K562 (cell line): ENCODE measurements at regions not wholly inside any gene's neighbourhood (a gene's known extent, or its start where the extent isn't known, plus 50 kb on each side); places are given as distances from the start of the nearest gene placed in this dataset.

ENCODE experiments used
- ATAC-seq: fragments of 200-7000 bp; cut with Tn5 transposase; 3 replicates; pipeline ENCODE4 v1.9.1; 2020; ENCODE audit warnings: moderate library complexity
- BruUV-seq: library from RNA; stranded (reverse); fragments of 400-500 nt; replicated peaks from 2 replicates; lab custom pipeline; 2021; lab: Mats Ljungman, UMichigan
- CTCF ChIA-PET: fragments of 300-600 bp; formaldehyde crosslinking; extraction: SDS; loops from one replicate; lab custom pipeline; 2021; ENCODE audit warnings: low intra/inter-chr PET ratio; lab: Yijun Ruan, JAX
- POLR2A ChIA-PET: fragments of 300-600, 350-650 bp; sonication (Branson Sonifier 250); formaldehyde crosslinking; extraction: SDS; loops from one replicate; lab custom pipeline; 2021; ENCODE audit warnings: antibody characterized with exemption, inconsistent platforms; lab: Yijun Ruan, JAX
- DNase-seq, 4 experiments: peaks; one replicate each; pipeline versions ENCODE4 v3.0.0 to v3.0.0-alpha.2; 2011 to 2018; ENCODE audit warnings: low spot score in 3 of 4, mixed read lengths in 3 of 4; ENCODE audit errors: extremely low read depth in 1 of 4
- FAIRE-seq: peaks from 2 replicates; lab custom pipeline; 2011; peaks lifted over from hg19 to GRCh38; lab: Jason Lieb, UNC
- H2AFZ ChIP-seq: 2 replicates; pipeline ENCODE4 v1.6.0; 2011; ENCODE audit warnings: low read depth, low read length, control low read depth, inconsistent platforms
- H3K27ac ChIP-seq: fragments of 200-600 bp; 3 replicates; pipeline ENCODE4 v1.8.0; 2011; ENCODE audit warnings: low read depth, mild to moderate bottlenecking, control low read depth, inconsistent platforms, low read length, moderate library complexity, mixed read lengths; ENCODE audit errors: extremely low read depth
- H3K27me3 ChIP-seq, 2 experiments: fragments of 300-600 bp in 1 of 2; 2 replicates in 1 of 2; 3 replicates in 1 of 2; pipeline versions ENCODE4 v1.6.0 to v1.8.0; 2011; ENCODE audit warnings: inconsistent platforms in 2 of 2, low read length in 2 of 2, mild to moderate bottlenecking in 1 of 2, mixed read lengths in 1 of 2, moderate library complexity in 1 of 2; ENCODE audit not compliant: control insufficient read depth in 2 of 2, insufficient read depth in 2 of 2
- H3K36me3 ChIP-seq: fragments of 300-600 bp; 3 replicates; pipeline ENCODE4 v1.8.0; 2011; ENCODE audit warnings: mild to moderate bottlenecking, low read length, inconsistent platforms; ENCODE audit not compliant: control insufficient read depth, insufficient read depth
- H3K4me1 ChIP-seq, 2 experiments: fragments of 200-600 bp in 1 of 2; replicated peaks in 1 of 2; 2 replicates in 1 of 2; 3 replicates in 1 of 2; pipeline versions ENCODE4 v1.5.1 to v1.8.0; 2011; ENCODE audit warnings: inconsistent platforms in 2 of 2, low read length in 2 of 2, mild to moderate bottlenecking in 1 of 2, mixed read lengths in 1 of 2, moderate library complexity in 1 of 2; ENCODE audit not compliant: control insufficient read depth in 2 of 2, insufficient read depth in 2 of 2
- H3K4me2 ChIP-seq: 2 replicates; pipeline ENCODE4 v1.6.1; 2011; ENCODE audit warnings: low read length, control low read depth, inconsistent platforms, mixed read lengths; ENCODE audit not compliant: insufficient read depth
- H3K4me3 ChIP-seq: fragments of 200-600 bp; sonication (generic), shearing (Covaris generic); 2 replicates; pipeline ENCODE4 v1.5.1; 2016; ENCODE audit warnings: control low read depth, inconsistent platforms
- H3K79me2 ChIP-seq: fragments of 200-600 bp; 3 replicates; pipeline ENCODE4 v1.8.0; 2011; ENCODE audit warnings: low read length, inconsistent platforms; ENCODE audit not compliant: control insufficient read depth, insufficient read depth
- H3K9ac ChIP-seq, 2 experiments: 2 replicates each; pipeline versions ENCODE4 v1.6.0 to v1.6.1; 2011; ENCODE audit warnings: low read depth in 2 of 2, low read length in 2 of 2, control low read depth in 1 of 2, inconsistent platforms in 1 of 2, mild to moderate bottlenecking in 1 of 2, mixed read lengths in 1 of 2; ENCODE audit not compliant: insufficient read depth in 1 of 2
- H3K9me1 ChIP-seq: one replicate; pipeline ENCODE4 v1.6.0; 2011; ENCODE audit warnings: inconsistent platforms, mild to moderate bottlenecking, low read length, moderate library complexity; ENCODE audit not compliant: control insufficient read depth, insufficient read depth
- H3K9me3 ChIP-seq: replicated peaks from 2 replicates; pipeline ENCODE4 v1.5.1; 2011; ENCODE audit warnings: low read depth, low read length, inconsistent platforms; ENCODE audit not compliant: control insufficient read depth, insufficient read depth
- H4K20me1 ChIP-seq: replicated peaks from 2 replicates; pipeline ENCODE4 v1.6.1; 2011; ENCODE audit warnings: low read length, inconsistent platforms, mixed read lengths; ENCODE audit not compliant: control insufficient read depth, insufficient read depth
- ARHGAP35 ChIP-seq: fragments of 450-650 bp; IDR thresholded peaks from 2 replicates; pipeline ENCODE4 v1.6.1; 2018; ENCODE audit not compliant: partially characterized antibody
- GABPB2 ChIP-seq: fragments of 250-450 bp; sonication (Bioruptor Pico); conservative IDR thresholded peaks from 2 replicates; pipeline ENCODE4 v1.5.1; 2021; ENCODE audit warnings: mild to moderate bottlenecking
- HNRNPLL ChIP-seq: fragments of 200-400 bp; formaldehyde crosslinking; IDR thresholded peaks from 2 replicates; pipeline ENCODE4 v1.6.1; 2017; ENCODE audit warnings: low read length, low read depth, mild to moderate bottlenecking; ENCODE audit not compliant: poor library complexity, severe bottlenecking
- MEIS2 ChIP-seq: fragments of 450-650 bp; IDR thresholded peaks from 2 replicates; pipeline ENCODE4 v1.6.1; 2014; ENCODE audit warnings: mild to moderate bottlenecking; ENCODE audit not compliant: partially characterized antibody
- PML ChIP-seq: IDR thresholded peaks from 2 replicates; pipeline ENCODE4 v1.6.1; 2012; ENCODE audit warnings: low read length, inconsistent platforms
- RBM17 ChIP-seq: fragments of 200-400 bp; formaldehyde crosslinking; IDR thresholded peaks from 2 replicates; pipeline ENCODE4 v1.6.1; 2017; ENCODE audit warnings: low read depth, mild to moderate bottlenecking, low read length, borderline replicate concordance
- SAFB2 ChIP-seq: fragments of 200-400 bp; formaldehyde crosslinking; IDR thresholded peaks from 2 replicates; pipeline ENCODE4 v1.6.1; 2018; ENCODE audit warnings: borderline replicate concordance, low read length, low read depth, moderate library complexity; ENCODE audit not compliant: severe bottlenecking
- SREBF1 ChIP-seq: fragments of 150-350 bp; IDR thresholded peaks from 2 replicates; pipeline ENCODE4 v1.6.1; 2014; ENCODE audit warnings: antibody characterized with exemption, low read depth, low read length, borderline replicate concordance
- STAT5B ChIP-seq: fragments of 250-450 bp; sonication (Bioruptor Pico); IDR thresholded peaks from 2 replicates; pipeline ENCODE4 v1.8.0; 2021; ENCODE audit warnings: mild to moderate bottlenecking, inconsistent platforms
- XRCC4 ChIP-seq: IDR thresholded peaks from one replicate; pipeline ENCODE4 v1.6.1; 2011; ENCODE audit not compliant: insufficient read depth, insufficient read length; ENCODE audit errors: extremely low read depth
- ZNF134 ChIP-seq: fragments of 250-450 bp; sonication (Bioruptor Pico); conservative IDR thresholded peaks from 2 replicates; pipeline ENCODE4 v1.4.0; 2020
- ZNF143 ChIP-seq: sonication (generic); formaldehyde crosslinking; IDR thresholded peaks from 2 replicates; pipeline ENCODE4 v1.9.0; 2022; ENCODE audit warnings: mild to moderate bottlenecking, missing genetic modification reagents
- WGBS: fragments of 100-300 bp; shearing (Covaris generic); methylation state at CpG from one replicate; pipeline ENCODE4 v1.1.6; 2016; ENCODE audit warnings: low coverage, mixed read lengths; ENCODE audit not compliant: insufficient coverage; ENCODE audit errors: missing lambda C conversion rate; 5-methylcytosine and 5-hydroxymethylcytosine counted together
- in situ Hi-C: fragments of 300-500 bp; cut with MboI; formaldehyde crosslinking; loops from 4 replicates; pipeline ENCODE4 v1.15.0; 2018; ENCODE audit warnings: inconsistent platforms, mixed read lengths
- intact Hi-C: fragments of 100-400 bp; cut with micrococcal nuclease; formaldehyde crosslinking; loops from 2 replicates; pipeline ENCODE4 v1.14.2; 2022
- TF ChIP-seq, protein P1 (sequence below): fragments of 450-650 bp; IDR thresholded peaks from 2 replicates; pipeline ENCODE4 v1.6.1; 2016; ENCODE audit warnings: mild to moderate bottlenecking
- TF ChIP-seq, protein P2 (sequence below): sonication (generic); formaldehyde crosslinking; IDR thresholded peaks from 2 replicates; pipeline ENCODE4 v1.4.0; 2020; ENCODE audit warnings: mild to moderate bottlenecking, missing genetic modification reagents

DNA sequence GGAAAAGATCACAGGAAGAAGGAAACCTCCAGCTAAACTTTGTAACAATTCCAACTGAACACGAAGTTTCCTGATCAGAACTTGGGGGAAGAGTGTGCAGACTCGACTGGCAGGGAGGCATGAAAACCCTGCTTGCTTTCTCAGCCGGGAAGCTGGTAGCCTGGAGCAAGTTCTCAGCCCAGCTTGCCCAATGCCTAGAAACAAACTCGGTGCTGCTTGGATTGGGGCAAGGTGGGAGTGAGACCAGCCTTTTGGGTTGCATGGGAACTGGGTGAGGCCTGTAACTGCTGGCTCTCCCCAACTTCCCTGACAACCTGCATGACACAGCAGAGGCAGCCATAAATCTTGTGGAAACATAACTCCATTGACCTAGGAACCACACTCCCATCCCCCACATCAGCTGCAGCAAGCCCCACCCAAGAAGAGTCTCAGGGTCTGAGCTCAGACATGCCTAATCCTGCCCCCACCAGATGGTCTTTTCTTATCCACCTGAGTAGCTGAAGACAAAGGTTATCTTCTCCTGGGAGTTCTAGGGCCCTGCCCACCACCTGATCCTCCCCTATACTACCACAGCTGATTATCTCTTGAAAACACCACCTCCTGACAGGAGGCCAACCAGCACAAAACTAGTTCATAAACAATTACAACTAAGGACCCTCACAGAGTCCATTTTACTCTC, 1859.7 kb upstream of the CELF4 start:
- BruUV-seq: no TSS peak
- 0 out of 2 replicates have a peak, but pooled peaks cover 3% of the 10 kb centered on the region for H3K9me3 ChIP-seq
- ATAC-seq: no peak

DNA sequence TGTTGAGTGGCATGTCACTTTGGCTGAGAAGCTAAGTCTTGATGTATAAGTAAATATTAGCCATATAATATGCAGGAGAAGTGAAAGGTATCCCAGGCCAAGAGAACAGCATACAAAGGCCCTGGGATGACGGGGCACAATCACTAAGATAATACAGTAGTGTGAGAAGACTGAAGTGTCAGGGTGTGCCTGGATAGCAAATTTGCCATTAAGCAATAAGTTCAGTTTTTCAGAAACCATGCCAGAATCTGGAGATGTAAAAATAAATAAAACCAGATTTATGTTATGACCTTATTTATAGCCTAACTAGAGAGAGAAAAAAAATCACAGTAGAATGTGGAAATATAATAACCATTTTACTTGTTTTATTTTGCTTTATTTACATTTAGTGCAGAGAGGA, 1858.7 kb upstream of the CELF4 start:
- intact Hi-C loops (no loop called here), in situ Hi-C loops (loop anchor here (10.0 kb wide), 1 partner anchor 211 kb away; no protein-coding TSS in a partner anchor)
- no peaks in the 10 kb centered on the region for H3K4me1 ChIP-seq
- H3K79me2 ChIP-seq: no peaks in the 10 kb centered on the region
- no peaks in the 10 kb centered on the region for H3K36me3 ChIP-seq
- BruUV-seq: no TSS peak
- CTCF ChIA-PET: no interaction called here
- 0% methylated on average over 1 of the region's 1 CpG for WGBS
- H3K9ac ChIP-seq: no peak overlapping the region
- no peaks in the 10 kb centered on the region for H4K20me1 ChIP-seq
- DNase-seq: no peak
- no peak overlapping the region for H2AFZ ChIP-seq
- no peak for FAIRE-seq
- 0 out of 2 replicates have a peak, but pooled peaks cover 3% of the 10 kb centered on the region for H3K9me3 ChIP-seq
- ATAC-seq: no peak
- H3K9me1 ChIP-seq: no peaks in the 10 kb centered on the region
- H3K27ac ChIP-seq: no peak overlapping the region
- H3K27me3 ChIP-seq: no peaks in the 10 kb centered on the region
- H3K4me3 ChIP-seq: no peak overlapping the region
- POLR2A ChIA-PET: no interaction called here
- no peak overlapping the region for H3K4me2 ChIP-seq
- TF ChIP-seq SAFB2 (no peak), ARHGAP35 (no peak), SREBF1 (no peak), PML (no peak), RBM17 (no peak), GABPB2 (CRISPR knock-in tag) (no peak), STAT5B (no peak), MEIS2 (no peak)
- TF ChIP-seq, protein P1, sequence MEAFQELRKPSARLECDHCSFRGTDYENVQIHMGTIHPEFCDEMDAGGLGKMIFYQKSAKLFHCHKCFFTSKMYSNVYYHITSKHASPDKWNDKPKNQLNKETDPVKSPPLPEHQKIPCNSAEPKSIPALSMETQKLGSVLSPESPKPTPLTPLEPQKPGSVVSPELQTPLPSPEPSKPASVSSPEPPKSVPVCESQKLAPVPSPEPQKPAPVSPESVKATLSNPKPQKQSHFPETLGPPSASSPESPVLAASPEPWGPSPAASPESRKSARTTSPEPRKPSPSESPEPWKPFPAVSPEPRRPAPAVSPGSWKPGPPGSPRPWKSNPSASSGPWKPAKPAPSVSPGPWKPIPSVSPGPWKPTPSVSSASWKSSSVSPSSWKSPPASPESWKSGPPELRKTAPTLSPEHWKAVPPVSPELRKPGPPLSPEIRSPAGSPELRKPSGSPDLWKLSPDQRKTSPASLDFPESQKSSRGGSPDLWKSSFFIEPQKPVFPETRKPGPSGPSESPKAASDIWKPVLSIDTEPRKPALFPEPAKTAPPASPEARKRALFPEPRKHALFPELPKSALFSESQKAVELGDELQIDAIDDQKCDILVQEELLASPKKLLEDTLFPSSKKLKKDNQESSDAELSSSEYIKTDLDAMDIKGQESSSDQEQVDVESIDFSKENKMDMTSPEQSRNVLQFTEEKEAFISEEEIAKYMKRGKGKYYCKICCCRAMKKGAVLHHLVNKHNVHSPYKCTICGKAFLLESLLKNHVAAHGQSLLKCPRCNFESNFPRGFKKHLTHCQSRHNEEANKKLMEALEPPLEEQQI: no peak
- TF ChIP-seq, protein P2, sequence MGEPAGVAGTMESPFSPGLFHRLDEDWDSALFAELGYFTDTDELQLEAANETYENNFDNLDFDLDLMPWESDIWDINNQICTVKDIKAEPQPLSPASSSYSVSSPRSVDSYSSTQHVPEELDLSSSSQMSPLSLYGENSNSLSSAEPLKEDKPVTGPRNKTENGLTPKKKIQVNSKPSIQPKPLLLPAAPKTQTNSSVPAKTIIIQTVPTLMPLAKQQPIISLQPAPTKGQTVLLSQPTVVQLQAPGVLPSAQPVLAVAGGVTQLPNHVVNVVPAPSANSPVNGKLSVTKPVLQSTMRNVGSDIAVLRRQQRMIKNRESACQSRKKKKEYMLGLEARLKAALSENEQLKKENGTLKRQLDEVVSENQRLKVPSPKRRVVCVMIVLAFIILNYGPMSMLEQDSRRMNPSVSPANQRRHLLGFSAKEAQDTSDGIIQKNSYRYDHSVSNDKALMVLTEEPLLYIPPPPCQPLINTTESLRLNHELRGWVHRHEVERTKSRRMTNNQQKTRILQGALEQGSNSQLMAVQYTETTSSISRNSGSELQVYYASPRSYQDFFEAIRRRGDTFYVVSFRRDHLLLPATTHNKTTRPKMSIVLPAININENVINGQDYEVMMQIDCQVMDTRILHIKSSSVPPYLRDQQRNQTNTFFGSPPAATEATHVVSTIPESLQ (CRISPR knock-in tag): no peak

More for the DNA sequence above, 1859.7 kb upstream of the CELF4 start:
- H3K9me1 ChIP-seq: no peaks in the 10 kb centered on the region
- no peaks in the 10 kb centered on the region for H3K27me3 ChIP-seq
- no peak for FAIRE-seq
- TF ChIP-seq ZNF134 (CRISPR knock-in tag): no peak
- TF ChIP-seq XRCC4: no peak
- no peak for TF ChIP-seq HNRNPLL
- no peak for TF ChIP-seq ZNF143
- TF ChIP-seq, all 486 proteins: peak for 0
- intact Hi-C loops (no loop called here), in situ Hi-C loops (loop anchor here (10.0 kb wide), 1 partner anchor 209 kb away; no protein-coding TSS in a partner anchor)
- Histone ChIP-seq H3K4me1 (no peaks in the 10 kb centered on the region), H3K27ac (no peak overlapping the region), H3K79me2 (no peaks in the 10 kb centered on the region), H3K36me3 (no peaks in the 10 kb centered on the region), H3K4me2 (no peak overlapping the region), H4K20me1 (no peaks in the 10 kb centered on the region), H3K9ac (no peak overlapping the region), H3K4me3 (no peak overlapping the region), H2AFZ (no peak overlapping the region)
- POLR2A ChIA-PET: no interaction called here
- whole genome bisulfite sequencing: 0% methylated on average over 4 of the region's 4 CpGs
- DNase-seq: no peak
- CTCF ChIA-PET: no interaction called here
